SK-N-MC (cell line): ENCODE measurements at regions not wholly inside any gene's neighbourhood (a gene's known extent, or its start where the extent isn't known, plus 50 kb on each side); places are given as distances from the start of the nearest gene placed in this dataset.

ENCODE experiments used
- EZH2 ChIP-seq: fragments of 200-600 bp; sonication (generic); IDR thresholded peaks from one replicate; pipeline ENCODE4 v1.6.1; 2017; ENCODE audit warnings: antibody characterized with exemption
- FOXP2 ChIP-seq: optimal IDR thresholded peaks from 2 replicates; pipeline ENCODE3; 2011; ENCODE audit warnings: mild to moderate bottlenecking, moderate library complexity; ENCODE audit not compliant: insufficient read depth; ENCODE audit errors: extremely low read length, control extremely low read depth
- POLR2AphosphoS5 ChIP-seq: IDR thresholded peaks from 2 replicates; pipeline ENCODE4 v1.6.1; 2012; ENCODE audit warnings: mild to moderate bottlenecking, low read depth, low read length, borderline replicate concordance

- TF ChIP-seq POLR2AphosphoS5: no peak
- no peak for TF ChIP-seq EZH2
- TF ChIP-seq FOXP2: no peak
Observed at GRCh38 chr1:106526650-106527049, 529.8 kb upstream of the PRMT6 start.
